ENCODE measurements at regions not wholly inside any gene's neighbourhood (a gene's known extent, or its start where the extent isn't known, plus 50 kb on each side); places are given as distances from the start of the nearest gene placed in this dataset.

DNA sequence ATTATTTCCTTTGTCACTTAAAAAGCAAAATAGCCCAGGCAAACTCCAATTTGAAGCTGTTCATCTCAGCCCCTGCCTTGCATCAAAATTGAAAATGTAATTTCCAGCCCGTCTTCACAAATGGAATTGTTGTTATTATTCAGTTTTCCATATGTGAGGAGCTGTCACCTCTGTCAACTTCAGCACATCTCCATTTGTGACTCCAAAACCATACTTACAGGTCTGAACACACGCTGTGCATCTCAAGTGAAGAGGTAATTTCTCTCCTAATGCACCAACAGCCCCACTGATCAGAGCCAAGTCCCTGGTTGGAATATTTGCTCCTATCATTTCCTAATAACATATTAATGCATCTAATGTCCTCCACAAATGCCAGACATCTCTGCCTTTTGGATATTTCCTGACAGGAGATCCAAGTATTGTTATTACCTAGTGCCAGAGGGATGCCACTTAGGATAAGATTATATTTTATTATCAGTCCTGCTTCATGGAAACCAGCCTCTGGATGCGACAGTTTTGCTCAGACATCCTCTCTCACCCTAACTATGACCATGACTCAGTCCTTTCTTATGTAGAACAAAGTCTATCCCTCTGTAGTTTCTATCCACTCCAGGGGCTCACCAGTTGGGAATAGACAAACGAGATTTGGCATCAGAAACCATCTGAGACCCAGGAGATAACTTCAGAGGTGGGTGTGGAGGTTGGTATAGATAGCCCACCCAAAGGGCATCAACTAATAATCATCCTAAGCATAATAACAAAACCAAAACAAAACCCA is 379.8 kb downstream of the VPS13C start:
- H3K9ac ChIP-seq (ENCODE audit: insufficient read depth in 1 of 2, low read length in 2 of 2): no peak overlapping the region
- no peaks in the 10 kb centered on the region for H3K27me3 ChIP-seq (ENCODE audit: control insufficient read depth in 3 of 3, insufficient read depth in 3 of 3, low read length in 2 of 3)
- no peaks in the 10 kb centered on the region for H3K4me1 ChIP-seq (ENCODE audit: control insufficient read depth in 5 of 5, insufficient read depth in 5 of 5, low read length in 5 of 5)
- TF ChIP-seq, protein P1, sequence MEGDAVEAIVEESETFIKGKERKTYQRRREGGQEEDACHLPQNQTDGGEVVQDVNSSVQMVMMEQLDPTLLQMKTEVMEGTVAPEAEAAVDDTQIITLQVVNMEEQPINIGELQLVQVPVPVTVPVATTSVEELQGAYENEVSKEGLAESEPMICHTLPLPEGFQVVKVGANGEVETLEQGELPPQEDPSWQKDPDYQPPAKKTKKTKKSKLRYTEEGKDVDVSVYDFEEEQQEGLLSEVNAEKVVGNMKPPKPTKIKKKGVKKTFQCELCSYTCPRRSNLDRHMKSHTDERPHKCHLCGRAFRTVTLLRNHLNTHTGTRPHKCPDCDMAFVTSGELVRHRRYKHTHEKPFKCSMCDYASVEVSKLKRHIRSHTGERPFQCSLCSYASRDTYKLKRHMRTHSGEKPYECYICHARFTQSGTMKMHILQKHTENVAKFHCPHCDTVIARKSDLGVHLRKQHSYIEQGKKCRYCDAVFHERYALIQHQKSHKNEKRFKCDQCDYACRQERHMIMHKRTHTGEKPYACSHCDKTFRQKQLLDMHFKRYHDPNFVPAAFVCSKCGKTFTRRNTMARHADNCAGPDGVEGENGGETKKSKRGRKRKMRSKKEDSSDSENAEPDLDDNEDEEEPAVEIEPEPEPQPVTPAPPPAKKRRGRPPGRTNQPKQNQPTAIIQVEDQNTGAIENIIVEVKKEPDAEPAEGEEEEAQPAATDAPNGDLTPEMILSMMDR (IDR thresholded peaks at IDR 0.05; ENCODE audit: control extremely low read depth, extremely low read depth): no peak
- ATAC-seq (ENCODE audit: insufficient read depth, low FRiP score) (no peak), DNase-seq (no peak)
- H3K9me3 ChIP-seq (ENCODE audit: control insufficient read depth in 4 of 4, insufficient read depth in 3 of 4, low read length in 3 of 4): peaks cover 0 to 9% (median 0%) of the 10 kb centered on the region in 4 donors
- H3K36me3 ChIP-seq (ENCODE audit: control insufficient read depth in 4 of 4, insufficient read depth in 4 of 4, low read length in 4 of 4): no peaks in the 10 kb centered on the region
- H3K27ac ChIP-seq (ENCODE audit: low read depth in 1 of 2, low read length in 1 of 2): no peak overlapping the region
- no peak overlapping the region for H3K4me3 ChIP-seq
- whole genome bisulfite sequencing, 2 donors: 82 to 85% methylated on average over 4 of the region's 4 CpGs

DNA sequence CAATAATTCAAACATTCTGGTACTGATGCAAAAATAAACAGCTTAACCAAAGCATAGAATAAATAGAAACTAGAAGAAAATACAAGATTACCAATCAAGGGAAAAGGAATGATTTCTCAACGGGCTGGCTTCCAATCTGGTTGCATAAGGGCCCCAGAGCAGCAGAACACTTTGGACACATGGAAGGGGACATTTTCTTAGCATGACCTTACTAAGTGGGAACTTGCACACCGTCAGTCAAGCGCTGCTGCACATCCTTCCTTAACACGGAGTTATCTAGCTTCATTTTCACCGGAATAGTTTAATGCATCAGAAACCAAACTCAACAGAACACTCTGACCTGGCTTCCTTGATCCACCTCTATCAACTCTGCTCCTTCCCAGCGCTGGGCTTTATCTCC is 388.5 kb downstream of the VPS13C start:
- 57 to 68% methylated on average over 6 of the region's 6 CpGs for WGBS, 2 donors
- no peak overlapping the region for H3K4me3 ChIP-seq

DNA sequence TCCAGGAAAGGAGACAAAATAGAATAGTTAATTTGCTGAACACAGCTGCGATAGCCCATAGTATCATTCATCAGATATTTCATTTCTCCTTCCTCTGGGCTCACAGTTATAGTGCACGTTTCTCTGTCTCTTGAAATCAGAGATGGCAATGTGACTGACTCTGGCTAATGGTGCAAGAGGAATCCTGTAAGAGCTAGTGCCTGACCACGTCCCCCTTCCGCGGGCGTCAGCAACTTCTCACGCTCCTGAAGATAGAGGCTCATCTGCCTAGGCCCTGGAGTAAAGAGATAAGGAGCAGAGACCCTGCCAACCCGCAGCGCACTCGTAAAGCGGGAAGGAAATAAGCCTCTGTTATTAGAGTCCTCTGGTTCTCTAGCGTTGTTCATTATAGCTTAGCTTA is 391.8 kb downstream of the VPS13C start:
- DNase-seq: no peak
- Histone ChIP-seq H3K36me3 (ENCODE audit: control insufficient read depth in 4 of 4, insufficient read depth in 4 of 4, low read length in 4 of 4) (no peaks in the 10 kb centered on the region), H3K27ac (ENCODE audit: low read depth in 1 of 2, low read length in 1 of 2) (no peak overlapping the region), H3K4me1 (ENCODE audit: control insufficient read depth in 5 of 5, insufficient read depth in 5 of 5, low read length in 5 of 5) (peaks cover 0 to 3% (median 0%) of the 10 kb centered on the region in 5 donors), H3K9me3 (ENCODE audit: control insufficient read depth in 4 of 4, insufficient read depth in 3 of 4, low read length in 3 of 4) (no peaks in the 10 kb centered on the region), H3K27me3 (ENCODE audit: control insufficient read depth in 3 of 3, insufficient read depth in 3 of 3, low read length in 2 of 3) (peaks cover 0 to 2% (median 0%) of the 10 kb centered on the region in 3 donors), H3K9ac (ENCODE audit: insufficient read depth in 1 of 2, low read length in 2 of 2) (no peak overlapping the region), H3K4me3 (no peak overlapping the region)
- TF ChIP-seq, protein P1 (IDR thresholded peaks at IDR 0.05; ENCODE audit: control extremely low read depth, extremely low read depth): no peak
- 66 to 74% methylated on average over 12 of the region's 12 CpGs for WGBS, 2 donors
- no peak for ATAC-seq (ENCODE audit: insufficient read depth, low FRiP score)

More for the DNA sequence above, 388.5 kb downstream of the VPS13C start:
- ATAC-seq (ENCODE audit: insufficient read depth, low FRiP score) (no peak), DNase-seq (peak in 1 of 3 donors; percentile 14)
- Histone ChIP-seq H3K9me3 (ENCODE audit: control insufficient read depth in 4 of 4, insufficient read depth in 3 of 4, low read length in 3 of 4) (peaks cover 0 to 2% (median 0%) of the 10 kb centered on the region in 4 donors), H3K4me1 (ENCODE audit: control insufficient read depth in 5 of 5, insufficient read depth in 5 of 5, low read length in 5 of 5) (no peaks in the 10 kb centered on the region), H3K27ac (ENCODE audit: low read depth in 1 of 2, low read length in 1 of 2) (no peak overlapping the region), H3K27me3 (ENCODE audit: control insufficient read depth in 3 of 3, insufficient read depth in 3 of 3, low read length in 2 of 3) (no peaks in the 10 kb centered on the region), H3K36me3 (ENCODE audit: control insufficient read depth in 4 of 4, insufficient read depth in 4 of 4, low read length in 4 of 4) (no peaks in the 10 kb centered on the region), H3K9ac (ENCODE audit: insufficient read depth in 1 of 2, low read length in 2 of 2) (no peak overlapping the region)
- TF ChIP-seq, protein P1 (IDR thresholded peaks at IDR 0.05; ENCODE audit: control extremely low read depth, extremely low read depth): no peak

Measured in lung (tissue), 11 donors.